IMR-90 (cell line): ENCODE measurements at regions not wholly inside any gene's neighbourhood (a gene's known extent, or its start where the extent isn't known, plus 50 kb on each side); places are given as distances from the start of the nearest gene placed in this dataset.

Experiments used
- ATAC-seq: fragments of 200-7000 bp; cut with Tn5 transposase; 2 replicates; pipeline ENCODE4 v1.9.1; 2020; ENCODE audit warnings: low read depth, mild to moderate bottlenecking, moderate library complexity
- BruUV-seq: library from RNA; stranded (reverse); fragments of 400-500 nt; replicated peaks from 2 replicates; lab custom pipeline; 2021; lab: Mats Ljungman, UMichigan
- CTCF ChIA-PET: fragments of 300-600 bp; formaldehyde crosslinking; extraction: SDS; loops from one replicate; lab custom pipeline; 2021; ENCODE audit warnings: antibody characterized with exemption; lab: Yijun Ruan, JAX
- POLR2A ChIA-PET: fragments of 300-600 bp; sonication (Branson Sonifier 250); formaldehyde crosslinking; loops from one replicate; lab custom pipeline; 2022; ENCODE audit warnings: antibody characterized with exemption; ENCODE audit not compliant: unreplicated experiment; lab: Charles Lee
- DNase-seq: peaks from one replicate; pipeline ENCODE4 v3.0.0; 2013
- H2AFZ ChIP-seq: replicated peaks from 2 replicates; pipeline ENCODE3; 2013; ENCODE audit warnings: low read length, mild to moderate bottlenecking; ENCODE audit not compliant: poor library complexity
- H2AK5ac ChIP-seq: 2 replicates; pipeline ENCODE4 v1.6.1; 2013; ENCODE audit warnings: low read depth, low read length, inconsistent platforms
- H2AK9ac ChIP-seq: replicated peaks from 2 replicates; pipeline ENCODE3; 2013; ENCODE audit warnings: mild to moderate bottlenecking, low read depth, low read length, moderate library complexity; ENCODE audit not compliant: poor library complexity
- H2BK120ac ChIP-seq: 2 replicates; pipeline ENCODE4 v1.6.1; 2013; ENCODE audit warnings: low read depth, low read length, inconsistent platforms
- H2BK15ac ChIP-seq: 3 replicates; pipeline ENCODE4 v1.6.1; 2013; ENCODE audit warnings: low read depth, low read length, inconsistent platforms
- H2BK20ac ChIP-seq: 2 replicates; pipeline ENCODE4 v1.6.1; 2013; ENCODE audit warnings: low read depth, mild to moderate bottlenecking, inconsistent platforms, low read length, moderate library complexity
- H2BK5ac ChIP-seq: 2 replicates; pipeline ENCODE4 v1.6.1; 2013; ENCODE audit warnings: mild to moderate bottlenecking, low read depth, low read length, inconsistent platforms; ENCODE audit not compliant: poor library complexity, severe bottlenecking
- H3K14ac ChIP-seq: replicated peaks from 2 replicates; pipeline ENCODE4 v1.6.1; 2013; ENCODE audit warnings: low read depth, low read length, inconsistent platforms
- H3K18ac ChIP-seq: 2 replicates; pipeline ENCODE4 v1.6.1; 2013; ENCODE audit warnings: low read depth, low read length, control low read depth
- H3K23ac ChIP-seq: 2 replicates; pipeline ENCODE4 v1.6.1; 2013; ENCODE audit warnings: low read depth, low read length, inconsistent platforms
- H3K27ac ChIP-seq: 2 replicates; pipeline ENCODE4 v1.5.1; 2013; ENCODE audit warnings: mild to moderate bottlenecking, control low read depth, low read length; ENCODE audit not compliant: insufficient read depth
- H3K27me3 ChIP-seq: 2 replicates; pipeline ENCODE4 v1.6.1; 2013; ENCODE audit warnings: low read length; ENCODE audit not compliant: control insufficient read depth, insufficient read depth
- H3K36me3 ChIP-seq: 2 replicates; pipeline ENCODE4 v1.6.1; 2013; ENCODE audit warnings: low read length, mixed read lengths; ENCODE audit not compliant: control insufficient read depth, insufficient read depth
- H3K4ac ChIP-seq: 2 replicates; pipeline ENCODE4 v1.6.1; 2013; ENCODE audit warnings: low read depth, low read length, inconsistent platforms
- H3K4me1 ChIP-seq: 2 replicates; pipeline ENCODE4 v1.6.1; 2013; ENCODE audit warnings: low read length, mixed read lengths; ENCODE audit not compliant: control insufficient read depth, insufficient read depth
- H3K4me2 ChIP-seq: 2 replicates; pipeline ENCODE4 v1.6.1; 2013; ENCODE audit warnings: low read depth, mild to moderate bottlenecking, control low read depth, low read length, moderate library complexity
- H3K4me3 ChIP-seq: 2 replicates; pipeline ENCODE4 v1.5.1; 2013; ENCODE audit warnings: low read depth, mild to moderate bottlenecking, control low read depth, low read length, moderate library complexity; ENCODE audit not compliant: insufficient read depth
- H3K56ac ChIP-seq: 2 replicates; pipeline ENCODE4 v1.6.1; 2013; ENCODE audit warnings: low read length, inconsistent platforms; ENCODE audit not compliant: insufficient read depth; ENCODE audit errors: extremely low read depth
- H3K79me1 ChIP-seq, 2 experiments: 2 replicates each; pipeline ENCODE4 v1.6.1; 2013; ENCODE audit warnings: low read length in 2 of 2, inconsistent platforms in 1 of 2, low read depth in 1 of 2
- H3K9ac ChIP-seq: 2 replicates; pipeline ENCODE4 v1.6.1; 2013; ENCODE audit warnings: low read depth, low read length, control low read depth
- H3K9me1 ChIP-seq: 2 replicates; pipeline ENCODE4 v1.6.1; 2013; ENCODE audit warnings: low read length, inconsistent platforms; ENCODE audit not compliant: insufficient read depth
- H3K9me3 ChIP-seq: 2 replicates; pipeline ENCODE4 v1.6.1; 2013; ENCODE audit warnings: low read length; ENCODE audit not compliant: control insufficient read depth, insufficient read depth
- H4K20me1 ChIP-seq: 2 replicates; pipeline ENCODE4 v1.6.1; 2013; ENCODE audit warnings: low read length, inconsistent platforms; ENCODE audit not compliant: insufficient read depth
- H4K5ac ChIP-seq: 2 replicates; pipeline ENCODE4 v1.6.1; 2013; ENCODE audit warnings: mild to moderate bottlenecking, low read depth, low read length, control low read depth
- H4K8ac ChIP-seq, 2 experiments: 2 replicates each; pipeline ENCODE4 v1.6.1; 2013; ENCODE audit warnings: low read depth in 2 of 2, low read length in 2 of 2, control low read depth in 1 of 2, inconsistent platforms in 1 of 2
- H4K91ac ChIP-seq: 2 replicates; pipeline ENCODE4 v1.6.1; 2013; ENCODE audit warnings: low read depth, low read length, inconsistent platforms; ENCODE audit not compliant: insufficient read depth
- MAFK ChIP-seq: IDR thresholded peaks from 2 replicates; pipeline ENCODE4 v1.6.1; 2012; ENCODE audit warnings: low read depth, low read length, improper control_type of control experiment
- NFE2L2 ChIP-seq: fragments of 150-350 bp; IDR thresholded peaks from 2 replicates; pipeline ENCODE4 v1.6.1; 2016; ENCODE audit warnings: low read depth, mild to moderate bottlenecking, low read length
- WGBS, 2 experiments: methylation state at CpG; one replicate each; pipeline versions ENCODE4 v1.1.5 to v1.1.7; 2013; ENCODE audit warnings: missing lambda C conversion rate in 2 of 2; ENCODE audit not compliant: insufficient read length in 1 of 2; ENCODE audit errors: extremely low coverage in 2 of 2; 5-methylcytosine and 5-hydroxymethylcytosine counted together
- dilution Hi-C: fragments of 300-500 bp; cut with HindIII; formaldehyde crosslinking; loops from one replicate; pipeline ENCODE4 v1.14.3; 2018; ENCODE audit warnings: low sequenced_read_pairs; ENCODE audit not compliant: unreplicated experiment
- in situ Hi-C: fragments of 300-500 bp; cut with MboI; formaldehyde crosslinking; loops from 3 replicates; pipeline ENCODE4 v1.14.3; 2019; ENCODE audit warnings: low sequenced_read_pairs, inconsistent platforms, mixed read lengths
- intact Hi-C: fragments of 100-400 bp; cut with micrococcal nuclease; formaldehyde crosslinking; loops from 2 replicates; pipeline ENCODE4 v1.10.0; 2022

- H3K79me1 ChIP-seq = no peaks in the 10 kb centered on the region
- H3K9ac ChIP-seq = no peak overlapping the region
- H3K27me3 ChIP-seq = peaks cover 5% of the 10 kb centered on the region
- H3K18ac ChIP-seq = no peak overlapping the region
- ChIA-PET POLR2A (no interaction called here), CTCF (no interaction called here)
- BruUV-seq = no TSS peak
- H2AK9ac ChIP-seq = no peak overlapping the region
- WGBS, 2 experiments = no CpG with 5 or more reads among the region's 1 CpG
- H3K4me2 ChIP-seq = no peak overlapping the region
- ATAC-seq (no peak), DNase-seq (no peak)
- H3K4ac ChIP-seq = no peak overlapping the region
- dilution Hi-C loops = no loop called here
- no peaks in the 10 kb centered on the region for H4K20me1 ChIP-seq
- H3K9me3 ChIP-seq = no peaks in the 10 kb centered on the region
- H4K5ac ChIP-seq = no peak overlapping the region
- no peak overlapping the region for H3K56ac ChIP-seq
- no peak overlapping the region for H4K8ac ChIP-seq
- H3K9me1 ChIP-seq = no peaks in the 10 kb centered on the region
- H2BK5ac ChIP-seq = no peak overlapping the region
- H2BK15ac ChIP-seq = no peak overlapping the region
- no peak overlapping the region for H3K4me3 ChIP-seq
- intact Hi-C loops = no loop called here
- H2AK5ac ChIP-seq = no peak overlapping the region
- H2BK20ac ChIP-seq = no peak overlapping the region
- H3K27ac ChIP-seq = no peak overlapping the region
- in situ Hi-C loops = no loop called here
- no peaks in the 10 kb centered on the region for H3K36me3 ChIP-seq
- no peak overlapping the region for H3K14ac ChIP-seq
- H2AFZ ChIP-seq = no peak overlapping the region
- no peak overlapping the region for H3K23ac ChIP-seq
- H3K4me1 ChIP-seq = no peaks in the 10 kb centered on the region
- no peak overlapping the region for H2BK120ac ChIP-seq
- no peak for TF ChIP-seq MAFK
- TF ChIP-seq NFE2L2 = peak; percentile 72
- H4K91ac ChIP-seq = no peak overlapping the region
Measured at GRCh38 chr4:16387448-16387847, 161.2 kb upstream of the TAPT1 start.
